GM23338 (cell line): ENCODE measurements at regions not wholly inside any gene's neighbourhood (a gene's known extent, or its start where the extent isn't known, plus 50 kb on each side); places are given as distances from the start of the nearest gene placed in this dataset.

ENCODE experiments used
- ATAC-seq: fragments of 200-7000 bp; cut with Tn5 transposase; 3 replicates; pipeline ENCODE4 v1.9.1; 2020
- DNase-seq: peaks from one replicate; pipeline ENCODE4 v3.0.0-alpha.2; 2015; ENCODE audit warnings: low spot score
- H2AFZ ChIP-seq: fragments of 200-600 bp; sonication (generic); 2 replicates; pipeline ENCODE4 v1.8.0; 2016; ENCODE audit warnings: antibody characterized with exemption, mild to moderate bottlenecking, moderate library complexity
- H3F3A ChIP-seq: fragments of 200-600 bp; sonication (generic); replicated peaks from 2 replicates; pipeline ENCODE4 v1.8.0; 2017; ENCODE audit warnings: antibody characterized with exemption, mixed run types, low read depth
- H3K27ac ChIP-seq: fragments of 200-600 bp; sonication (generic); 2 replicates; pipeline ENCODE4 v1.6.1; 2016; ENCODE audit warnings: low read depth
- H3K27me3 ChIP-seq: fragments of 200-600 bp; sonication (generic); 2 replicates; pipeline ENCODE4 v1.8.0; 2016; ENCODE audit warnings: mild to moderate bottlenecking, mixed run types, moderate library complexity; ENCODE audit not compliant: insufficient read depth
- H3K36me3 ChIP-seq: fragments of 200-600 bp; sonication (generic); 2 replicates; pipeline ENCODE4 v1.8.0; 2016; ENCODE audit warnings: mild to moderate bottlenecking; ENCODE audit not compliant: insufficient read depth
- H3K4me1 ChIP-seq: fragments of 200-600 bp; sonication (generic); 2 replicates; pipeline ENCODE4 v1.8.0; 2016; ENCODE audit warnings: mild to moderate bottlenecking, moderate library complexity; ENCODE audit not compliant: insufficient read depth
- H3K4me2 ChIP-seq: fragments of 200-600 bp; sonication (generic); 2 replicates; pipeline ENCODE4 v1.7.1; 2017; ENCODE audit warnings: mixed run types
- H3K4me3 ChIP-seq: fragments of 200-600 bp; sonication (generic); 2 replicates; pipeline ENCODE4 v1.6.1; 2016; ENCODE audit warnings: mixed run types
- H3K79me2 ChIP-seq: fragments of 200-600 bp; sonication (generic); replicated peaks from 2 replicates; pipeline ENCODE4 v1.8.0; 2017; ENCODE audit warnings: mild to moderate bottlenecking; ENCODE audit not compliant: insufficient read depth
- H3K9me2 ChIP-seq: fragments of 200-600 bp; sonication (generic); 2 replicates; pipeline ENCODE4 v1.8.0; 2017; ENCODE audit not compliant: insufficient read depth
- H4K20me1 ChIP-seq: fragments of 200-600 bp; sonication (generic); replicated peaks from 2 replicates; pipeline ENCODE4 v1.8.0; 2017; ENCODE audit warnings: mild to moderate bottlenecking; ENCODE audit not compliant: insufficient read depth
- H3K27ac Mint-ChIP-seq: 2 replicates; pipeline ENCODE4 v1.8.0; 2020; ENCODE audit warnings: inconsistent platforms, mild to moderate bottlenecking, moderate library complexity, mixed read lengths
- H3K27me3 Mint-ChIP-seq: 3 replicates; pipeline ENCODE4 v1.8.0; 2022; ENCODE audit warnings: low read depth, mild to moderate bottlenecking, moderate library complexity, mixed read lengths, inconsistent platforms; ENCODE audit not compliant: insufficient read depth, poor library complexity
- H3K36me3 Mint-ChIP-seq: 3 replicates; pipeline ENCODE4 v1.8.0; 2021; ENCODE audit warnings: low read depth, mild to moderate bottlenecking, inconsistent platforms, moderate library complexity, mixed read lengths
- H3K4me1 Mint-ChIP-seq: 3 replicates; pipeline ENCODE4 v1.8.0; 2020; ENCODE audit warnings: mild to moderate bottlenecking, inconsistent platforms, mixed read lengths
- H3K4me3 Mint-ChIP-seq: 3 replicates; pipeline ENCODE4 v1.8.0; 2021; ENCODE audit warnings: moderate library complexity, mild to moderate bottlenecking, inconsistent platforms, mixed read lengths
- H3K9me3 Mint-ChIP-seq: 3 replicates; pipeline ENCODE4 v1.8.0; 2020; ENCODE audit warnings: moderate library complexity, mild to moderate bottlenecking, inconsistent platforms, mixed read lengths
- CREB1 ChIP-seq: fragments of 250-450 bp; sonication (Bioruptor Pico); IDR thresholded peaks from 2 replicates; pipeline ENCODE4 v1.5.0; 2020; ENCODE audit warnings: low read depth, mild to moderate bottlenecking, moderate library complexity
- EZH2 ChIP-seq: fragments of 200-600 bp; sonication (generic); IDR thresholded peaks from one replicate; pipeline ENCODE4 v1.8.0; 2017; ENCODE audit warnings: antibody characterized with exemption, mild to moderate bottlenecking, low read depth; ENCODE audit not compliant: unreplicated experiment
- EZH2phosphoT487 ChIP-seq: fragments of 200-600 bp; sonication (generic); IDR thresholded peaks from one replicate; pipeline ENCODE4 v1.8.1; 2018; ENCODE audit warnings: antibody characterized with exemption; ENCODE audit not compliant: unreplicated experiment
- JUNB ChIP-seq: IDR thresholded peaks from one replicate; pipeline ENCODE4 v1.6.1; 2016; ENCODE audit warnings: antibody characterized with exemption; ENCODE audit not compliant: unreplicated experiment
- NANOG ChIP-seq: IDR thresholded peaks from 2 replicates; pipeline ENCODE4 v1.6.1; 2016; ENCODE audit warnings: antibody characterized with exemption, borderline replicate concordance
- POLR2AphosphoS5 ChIP-seq: IDR thresholded peaks from 2 replicates; pipeline ENCODE4 v1.6.1; 2016; ENCODE audit warnings: antibody characterized with exemption, low read depth
- STAT1 ChIP-seq: IDR thresholded peaks from one replicate; pipeline ENCODE4 v1.6.1; 2016; ENCODE audit warnings: antibody characterized with exemption; ENCODE audit not compliant: unreplicated experiment
- ZNF114 ChIP-seq: fragments of 250-450 bp; sonication (Bioruptor Pico); IDR thresholded peaks from 2 replicates; pipeline ENCODE4 v1.5.0; 2020; ENCODE audit warnings: mild to moderate bottlenecking, moderate library complexity
- ZNF331 ChIP-seq: fragments of 250-450 bp; sonication (Bioruptor Pico); IDR thresholded peaks from 2 replicates; pipeline ENCODE4 v1.5.0; 2020; ENCODE audit warnings: low read depth, mild to moderate bottlenecking, moderate library complexity
- TF ChIP-seq, protein P1 (sequence below): IDR thresholded peaks from 2 replicates; pipeline ENCODE4 v1.6.1; 2016; ENCODE audit warnings: antibody characterized with exemption
- TF ChIP-seq, protein P2 (sequence below), 2 experiments: fragments of 200-600 bp in 1 of 2; sonication (generic) in 1 of 2; conservative IDR thresholded peaks; 2 replicates each; pipeline versions ENCODE4 v1.5.1 to v1.6.1; 2016 to 2017; ENCODE audit warnings: antibody characterized with exemption in 2 of 2, low read depth in 2 of 2, mild to moderate bottlenecking in 2 of 2, moderate library complexity in 1 of 2
- TF ChIP-seq, protein P3 (sequence below): IDR thresholded peaks from one replicate; pipeline ENCODE4 v1.6.1; 2018; ENCODE audit warnings: antibody characterized with exemption; ENCODE audit not compliant: unreplicated experiment
- TF ChIP-seq, protein P4 (sequence below): fragments of 250-450 bp; sonication (Bioruptor Pico); IDR thresholded peaks from 2 replicates; pipeline ENCODE4 v1.5.0; 2020; ENCODE audit warnings: mild to moderate bottlenecking, moderate library complexity

DNA sequence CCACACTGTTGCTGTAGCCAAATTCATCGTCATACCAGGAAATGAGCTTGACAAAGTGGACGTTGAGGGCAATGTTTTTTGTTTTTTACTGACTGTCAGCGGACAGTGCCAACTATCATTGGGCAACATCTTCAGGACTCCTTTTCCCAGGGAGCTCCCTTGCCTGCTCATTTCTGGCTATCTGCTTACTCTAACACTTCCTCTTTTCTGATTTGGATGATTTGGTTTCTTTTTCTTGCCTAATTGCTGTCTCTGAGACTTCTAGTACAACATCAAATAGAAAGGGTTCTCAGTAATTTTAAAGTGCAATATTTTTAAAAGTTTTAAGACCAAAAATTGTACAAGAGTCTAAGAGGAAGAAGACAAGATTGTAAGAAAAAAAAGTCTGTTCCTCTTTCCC lies 92.0 kb upstream of the KLHL4 start (continued):
- no peak for TF ChIP-seq EZH2
- no peak for TF ChIP-seq POLR2AphosphoS5

DNA sequence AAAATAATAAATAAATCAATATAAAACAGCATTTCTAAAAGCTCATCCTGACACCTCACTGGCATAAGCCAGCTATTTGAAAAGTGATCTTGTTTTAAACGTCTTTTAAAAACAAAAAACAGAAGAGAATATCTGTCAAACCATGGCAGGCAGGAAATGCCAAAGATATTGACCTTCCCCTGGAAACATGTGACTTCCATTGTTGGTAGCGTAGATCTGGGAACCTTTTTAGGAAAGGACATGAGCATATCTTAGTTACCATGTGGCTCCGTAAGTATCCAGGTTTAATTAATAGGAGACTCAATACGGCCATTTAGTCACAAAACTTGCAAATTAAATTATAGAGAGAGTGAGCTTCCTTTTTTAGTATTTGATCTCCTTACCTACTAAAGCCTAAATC lies 83.0 kb upstream of the KLHL4 start:
- no peaks in the 10 kb centered on the region for H3K9me2 ChIP-seq
- ATAC-seq (no peak), DNase-seq (no peak)
- no peak overlapping the region for H2AFZ ChIP-seq
- no peak overlapping the region for H3K4me3 ChIP-seq
- Mint-ChIP-seq H3K4me3 (no peak overlapping the region), H3K27me3 (no peaks in the 10 kb centered on the region), H3K4me1 (no peaks in the 10 kb centered on the region), H3K9me3 (no peaks in the 10 kb centered on the region), H3K36me3 (no peaks in the 10 kb centered on the region), H3K27ac (no peak overlapping the region)
- H3K27ac ChIP-seq, result no peak overlapping the region
- no peaks in the 10 kb centered on the region for H3K36me3 ChIP-seq
- H3K4me1 ChIP-seq, result no peaks in the 10 kb centered on the region
- no peaks in the 10 kb centered on the region for H3K27me3 ChIP-seq
- no peaks in the 10 kb centered on the region for H4K20me1 ChIP-seq
- TF ChIP-seq, protein P1, sequence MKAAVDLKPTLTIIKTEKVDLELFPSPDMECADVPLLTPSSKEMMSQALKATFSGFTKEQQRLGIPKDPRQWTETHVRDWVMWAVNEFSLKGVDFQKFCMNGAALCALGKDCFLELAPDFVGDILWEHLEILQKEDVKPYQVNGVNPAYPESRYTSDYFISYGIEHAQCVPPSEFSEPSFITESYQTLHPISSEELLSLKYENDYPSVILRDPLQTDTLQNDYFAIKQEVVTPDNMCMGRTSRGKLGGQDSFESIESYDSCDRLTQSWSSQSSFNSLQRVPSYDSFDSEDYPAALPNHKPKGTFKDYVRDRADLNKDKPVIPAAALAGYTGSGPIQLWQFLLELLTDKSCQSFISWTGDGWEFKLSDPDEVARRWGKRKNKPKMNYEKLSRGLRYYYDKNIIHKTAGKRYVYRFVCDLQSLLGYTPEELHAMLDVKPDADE, result no peak
- TF ChIP-seq JUNB (no peak), STAT1 (no peak), EZH2 (no peak), ZNF114 (CRISPR knock-in tag) (no peak), POLR2AphosphoS5 (no peak), CREB1 (CRISPR knock-in tag) (no peak), ZNF331 (no peak), NANOG (no peak), EZH2phosphoT487 (no peak)
- TF ChIP-seq, protein P2, sequence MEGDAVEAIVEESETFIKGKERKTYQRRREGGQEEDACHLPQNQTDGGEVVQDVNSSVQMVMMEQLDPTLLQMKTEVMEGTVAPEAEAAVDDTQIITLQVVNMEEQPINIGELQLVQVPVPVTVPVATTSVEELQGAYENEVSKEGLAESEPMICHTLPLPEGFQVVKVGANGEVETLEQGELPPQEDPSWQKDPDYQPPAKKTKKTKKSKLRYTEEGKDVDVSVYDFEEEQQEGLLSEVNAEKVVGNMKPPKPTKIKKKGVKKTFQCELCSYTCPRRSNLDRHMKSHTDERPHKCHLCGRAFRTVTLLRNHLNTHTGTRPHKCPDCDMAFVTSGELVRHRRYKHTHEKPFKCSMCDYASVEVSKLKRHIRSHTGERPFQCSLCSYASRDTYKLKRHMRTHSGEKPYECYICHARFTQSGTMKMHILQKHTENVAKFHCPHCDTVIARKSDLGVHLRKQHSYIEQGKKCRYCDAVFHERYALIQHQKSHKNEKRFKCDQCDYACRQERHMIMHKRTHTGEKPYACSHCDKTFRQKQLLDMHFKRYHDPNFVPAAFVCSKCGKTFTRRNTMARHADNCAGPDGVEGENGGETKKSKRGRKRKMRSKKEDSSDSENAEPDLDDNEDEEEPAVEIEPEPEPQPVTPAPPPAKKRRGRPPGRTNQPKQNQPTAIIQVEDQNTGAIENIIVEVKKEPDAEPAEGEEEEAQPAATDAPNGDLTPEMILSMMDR (conservative IDR thresholded peaks at IDR 0.05; ENCODE audit: low read depth in 2 of 2), result no peak
- TF ChIP-seq, protein P3, sequence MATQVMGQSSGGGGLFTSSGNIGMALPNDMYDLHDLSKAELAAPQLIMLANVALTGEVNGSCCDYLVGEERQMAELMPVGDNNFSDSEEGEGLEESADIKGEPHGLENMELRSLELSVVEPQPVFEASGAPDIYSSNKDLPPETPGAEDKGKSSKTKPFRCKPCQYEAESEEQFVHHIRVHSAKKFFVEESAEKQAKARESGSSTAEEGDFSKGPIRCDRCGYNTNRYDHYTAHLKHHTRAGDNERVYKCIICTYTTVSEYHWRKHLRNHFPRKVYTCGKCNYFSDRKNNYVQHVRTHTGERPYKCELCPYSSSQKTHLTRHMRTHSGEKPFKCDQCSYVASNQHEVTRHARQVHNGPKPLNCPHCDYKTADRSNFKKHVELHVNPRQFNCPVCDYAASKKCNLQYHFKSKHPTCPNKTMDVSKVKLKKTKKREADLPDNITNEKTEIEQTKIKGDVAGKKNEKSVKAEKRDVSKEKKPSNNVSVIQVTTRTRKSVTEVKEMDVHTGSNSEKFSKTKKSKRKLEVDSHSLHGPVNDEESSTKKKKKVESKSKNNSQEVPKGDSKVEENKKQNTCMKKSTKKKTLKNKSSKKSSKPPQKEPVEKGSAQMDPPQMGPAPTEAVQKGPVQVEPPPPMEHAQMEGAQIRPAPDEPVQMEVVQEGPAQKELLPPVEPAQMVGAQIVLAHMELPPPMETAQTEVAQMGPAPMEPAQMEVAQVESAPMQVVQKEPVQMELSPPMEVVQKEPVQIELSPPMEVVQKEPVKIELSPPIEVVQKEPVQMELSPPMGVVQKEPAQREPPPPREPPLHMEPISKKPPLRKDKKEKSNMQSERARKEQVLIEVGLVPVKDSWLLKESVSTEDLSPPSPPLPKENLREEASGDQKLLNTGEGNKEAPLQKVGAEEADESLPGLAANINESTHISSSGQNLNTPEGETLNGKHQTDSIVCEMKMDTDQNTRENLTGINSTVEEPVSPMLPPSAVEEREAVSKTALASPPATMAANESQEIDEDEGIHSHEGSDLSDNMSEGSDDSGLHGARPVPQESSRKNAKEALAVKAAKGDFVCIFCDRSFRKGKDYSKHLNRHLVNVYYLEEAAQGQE, result no peak
- TF ChIP-seq, protein P4, sequence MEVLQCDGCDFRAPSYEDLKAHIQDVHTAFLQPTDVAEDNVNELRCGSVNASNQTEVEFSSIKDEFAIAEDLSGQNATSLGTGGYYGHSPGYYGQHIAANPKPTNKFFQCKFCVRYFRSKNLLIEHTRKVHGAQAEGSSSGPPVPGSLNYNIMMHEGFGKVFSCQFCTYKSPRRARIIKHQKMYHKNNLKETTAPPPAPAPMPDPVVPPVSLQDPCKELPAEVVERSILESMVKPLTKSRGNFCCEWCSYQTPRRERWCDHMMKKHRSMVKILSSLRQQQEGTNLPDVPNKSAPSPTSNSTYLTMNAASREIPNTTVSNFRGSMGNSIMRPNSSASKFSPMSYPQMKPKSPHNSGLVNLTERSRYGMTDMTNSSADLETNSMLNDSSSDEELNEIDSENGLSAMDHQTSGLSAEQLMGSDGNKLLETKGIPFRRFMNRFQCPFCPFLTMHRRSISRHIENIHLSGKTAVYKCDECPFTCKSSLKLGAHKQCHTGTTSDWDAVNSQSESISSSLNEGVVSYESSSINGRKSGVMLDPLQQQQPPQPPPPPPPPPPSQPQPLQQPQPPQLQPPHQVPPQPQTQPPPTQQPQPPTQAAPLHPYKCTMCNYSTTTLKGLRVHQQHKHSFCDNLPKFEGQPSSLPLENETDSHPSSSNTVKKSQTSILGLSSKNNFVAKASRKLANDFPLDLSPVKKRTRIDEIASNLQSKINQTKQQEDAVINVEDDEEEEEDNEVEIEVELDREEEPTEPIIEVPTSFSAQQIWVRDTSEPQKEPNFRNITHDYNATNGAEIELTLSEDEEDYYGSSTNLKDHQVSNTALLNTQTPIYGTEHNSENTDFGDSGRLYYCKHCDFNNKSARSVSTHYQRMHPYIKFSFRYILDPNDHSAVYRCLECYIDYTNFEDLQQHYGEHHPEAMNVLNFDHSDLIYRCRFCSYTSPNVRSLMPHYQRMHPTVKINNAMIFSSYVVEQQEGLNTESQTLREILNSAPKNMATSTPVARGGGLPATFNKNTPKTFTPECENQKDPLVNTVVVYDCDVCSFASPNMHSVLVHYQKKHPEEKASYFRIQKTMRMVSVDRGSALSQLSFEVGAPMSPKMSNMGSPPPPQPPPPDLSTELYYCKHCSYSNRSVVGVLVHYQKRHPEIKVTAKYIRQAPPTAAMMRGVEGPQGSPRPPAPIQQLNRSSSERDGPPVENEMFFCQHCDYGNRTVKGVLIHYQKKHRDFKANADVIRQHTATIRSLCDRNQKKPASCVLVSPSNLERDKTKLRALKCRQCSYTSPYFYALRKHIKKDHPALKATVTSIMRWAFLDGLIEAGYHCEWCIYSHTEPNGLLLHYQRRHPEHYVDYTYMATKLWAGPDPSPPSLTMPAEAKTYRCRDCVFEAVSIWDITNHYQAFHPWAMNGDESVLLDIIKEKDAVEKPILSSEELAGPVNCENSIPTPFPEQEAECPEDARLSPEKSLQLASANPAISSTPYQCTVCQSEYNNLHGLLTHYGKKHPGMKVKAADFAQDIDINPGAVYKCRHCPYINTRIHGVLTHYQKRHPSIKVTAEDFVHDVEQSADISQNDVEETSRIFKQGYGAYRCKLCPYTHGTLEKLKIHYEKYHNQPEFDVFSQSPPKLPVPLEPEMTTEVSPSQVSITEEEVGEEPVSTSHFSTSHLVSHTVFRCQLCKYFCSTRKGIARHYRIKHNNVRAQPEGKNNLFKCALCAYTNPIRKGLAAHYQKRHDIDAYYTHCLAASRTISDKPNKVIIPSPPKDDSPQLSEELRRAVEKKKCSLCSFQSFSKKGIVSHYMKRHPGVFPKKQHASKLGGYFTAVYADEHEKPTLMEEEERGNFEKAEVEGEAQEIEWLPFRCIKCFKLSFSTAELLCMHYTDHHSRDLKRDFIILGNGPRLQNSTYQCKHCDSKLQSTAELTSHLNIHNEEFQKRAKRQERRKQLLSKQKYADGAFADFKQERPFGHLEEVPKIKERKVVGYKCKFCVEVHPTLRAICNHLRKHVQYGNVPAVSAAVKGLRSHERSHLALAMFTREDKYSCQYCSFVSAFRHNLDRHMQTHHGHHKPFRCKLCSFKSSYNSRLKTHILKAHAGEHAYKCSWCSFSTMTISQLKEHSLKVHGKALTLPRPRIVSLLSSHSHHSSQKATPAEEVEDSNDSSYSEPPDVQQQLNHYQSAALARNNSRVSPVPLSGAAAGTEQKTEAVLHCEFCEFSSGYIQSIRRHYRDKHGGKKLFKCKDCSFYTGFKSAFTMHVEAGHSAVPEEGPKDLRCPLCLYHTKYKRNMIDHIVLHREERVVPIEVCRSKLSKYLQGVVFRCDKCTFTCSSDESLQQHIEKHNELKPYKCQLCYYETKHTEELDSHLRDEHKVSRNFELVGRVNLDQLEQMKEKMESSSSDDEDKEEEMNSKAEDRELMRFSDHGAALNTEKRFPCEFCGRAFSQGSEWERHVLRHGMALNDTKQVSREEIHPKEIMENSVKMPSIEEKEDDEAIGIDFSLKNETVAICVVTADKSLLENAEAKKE, result no peak
- no peak overlapping the region for H3K4me2 ChIP-seq
- H3F3A ChIP-seq, result no peaks in the 10 kb centered on the region
- no peaks in the 10 kb centered on the region for H3K79me2 ChIP-seq
